Left lung (tissue), 4 donors: ENCODE measurements at regions not wholly inside any gene's neighbourhood (a gene's known extent, or its start where the extent isn't known, plus 50 kb on each side); places are given as distances from the start of the nearest gene placed in this dataset.
A peak's percentile ranks its signal among the peaks of the same experiment; 100 is the strongest.

Experiments
- ATAC-seq: fragments of 200-7000 bp; cut with Tn5 transposase; one replicate; pipeline ENCODE4 v1.9.1; 2020; ENCODE audit warnings: moderate library complexity
- DNase-seq, 4 donors: peaks; one replicate each; pipeline ENCODE4 v3.0.0-alpha.2; 2013 to 2020
- H3K27ac ChIP-seq, 2 donors: fragments of 200-600 bp; sonication (generic) in 1 of 2; one replicate each; pipeline versions ENCODE4 v1.5.0 to v1.8.0; 2020 to 2021
- H3K27me3 ChIP-seq, 2 donors: fragments of 200-600 bp; sonication (generic) in 1 of 2; one replicate each; pipeline versions ENCODE4 v1.5.0 to v1.8.0; 2020 to 2021
- H3K36me3 ChIP-seq, 2 donors: fragments of 200-600 bp; sonication (generic) in 1 of 2; one replicate each; pipeline versions ENCODE4 v1.5.0 to v1.8.0; 2020 to 2021
- H3K4me1 ChIP-seq, 2 donors: fragments of 200-600 bp; one replicate each; pipeline ENCODE4 v1.8.0; 2021
- H3K4me3 ChIP-seq, 2 donors: fragments of 200-600 bp; sonication (generic) in 1 of 2; one replicate each; pipeline versions ENCODE4 v1.5.0 to v1.8.0; 2020 to 2021; ENCODE audit warnings: mild to moderate bottlenecking in 1 of 2
- H3K9me3 ChIP-seq, 2 donors: fragments of 200-600 bp; sonication (generic) in 1 of 2; one replicate each; pipeline versions ENCODE4 v1.5.0 to v1.8.0; 2020 to 2021
- intact Hi-C, 2 donors: fragments of 100-400 bp; cut with DNase I; formaldehyde crosslinking; loops; one replicate each; pipeline versions ENCODE4 v1.11.2 to v1.14.2; 2022
- TF ChIP-seq, protein P1 (sequence below), 2 donors: fragments of 200-600 bp; sonication (generic) in 1 of 2; IDR thresholded peaks; one replicate each; pipeline versions ENCODE4 v1.5.0 to v1.8.0; 2021; ENCODE audit warnings: antibody characterized with exemption in 2 of 2
- donor health status: DM: no; HTN: yes; CAD: no.
- donor health status: DM: no; HTN: no; CAD: no.

DNA sequence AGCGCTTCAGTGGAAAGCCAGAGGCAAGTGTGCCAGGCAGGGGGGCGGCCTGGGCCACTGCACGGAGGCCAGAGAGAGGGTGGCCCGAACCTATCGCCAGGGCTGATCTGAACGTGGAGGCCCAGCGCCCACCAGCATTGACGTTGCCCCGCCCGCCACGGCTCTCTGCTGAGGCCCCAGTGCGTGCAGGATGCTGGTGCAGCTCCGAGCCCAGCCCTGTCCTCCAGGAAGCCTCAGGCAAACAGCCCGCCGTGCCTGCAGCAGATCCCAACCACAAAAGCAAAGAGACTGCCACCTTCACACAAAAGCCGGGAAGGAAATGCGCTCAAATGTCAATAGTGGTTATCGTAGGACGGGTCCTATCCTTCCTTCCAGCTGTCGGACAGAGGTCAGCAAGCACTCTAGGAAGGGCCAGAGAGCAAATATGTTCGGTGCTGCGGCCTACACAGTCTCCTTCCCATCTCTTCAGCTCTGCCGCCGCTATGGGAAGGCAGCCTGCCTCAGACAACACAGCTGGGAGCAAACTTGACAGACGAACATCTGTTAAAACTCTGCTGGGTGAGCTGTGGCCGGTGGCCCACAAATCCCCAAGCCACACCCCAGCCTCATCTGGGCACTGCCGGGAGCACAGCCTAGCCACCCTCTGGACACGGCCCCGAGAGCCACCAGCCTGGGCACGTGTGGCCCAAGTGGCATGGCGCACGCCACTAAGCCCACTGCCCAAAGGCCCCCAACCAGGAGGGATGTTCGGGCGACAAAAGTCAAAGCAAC is 146.2 kb downstream of the CRYBB2 start:
- ATAC-seq (no peak), DNase-seq (peak in 1 of 4 donors; percentile 82)
- H3K36me3 ChIP-seq = peaks cover 0 to 15% of the 10 kb centered on the region in 2 donors
- TF ChIP-seq, protein P1, sequence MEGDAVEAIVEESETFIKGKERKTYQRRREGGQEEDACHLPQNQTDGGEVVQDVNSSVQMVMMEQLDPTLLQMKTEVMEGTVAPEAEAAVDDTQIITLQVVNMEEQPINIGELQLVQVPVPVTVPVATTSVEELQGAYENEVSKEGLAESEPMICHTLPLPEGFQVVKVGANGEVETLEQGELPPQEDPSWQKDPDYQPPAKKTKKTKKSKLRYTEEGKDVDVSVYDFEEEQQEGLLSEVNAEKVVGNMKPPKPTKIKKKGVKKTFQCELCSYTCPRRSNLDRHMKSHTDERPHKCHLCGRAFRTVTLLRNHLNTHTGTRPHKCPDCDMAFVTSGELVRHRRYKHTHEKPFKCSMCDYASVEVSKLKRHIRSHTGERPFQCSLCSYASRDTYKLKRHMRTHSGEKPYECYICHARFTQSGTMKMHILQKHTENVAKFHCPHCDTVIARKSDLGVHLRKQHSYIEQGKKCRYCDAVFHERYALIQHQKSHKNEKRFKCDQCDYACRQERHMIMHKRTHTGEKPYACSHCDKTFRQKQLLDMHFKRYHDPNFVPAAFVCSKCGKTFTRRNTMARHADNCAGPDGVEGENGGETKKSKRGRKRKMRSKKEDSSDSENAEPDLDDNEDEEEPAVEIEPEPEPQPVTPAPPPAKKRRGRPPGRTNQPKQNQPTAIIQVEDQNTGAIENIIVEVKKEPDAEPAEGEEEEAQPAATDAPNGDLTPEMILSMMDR (IDR thresholded peaks at IDR 0.05) = no peak
- H3K4me3 ChIP-seq = no peak overlapping the region
- H3K4me1 ChIP-seq = peaks cover 0 to 31% of the 10 kb centered on the region in 2 donors
- H3K9me3 ChIP-seq = no peaks in the 10 kb centered on the region
- intact Hi-C loops = no loop called here
- no peaks in the 10 kb centered on the region for H3K27me3 ChIP-seq
- peak overlapping the region in 1 of 2 donors; percentile 8 for H3K27ac ChIP-seq

DNA sequence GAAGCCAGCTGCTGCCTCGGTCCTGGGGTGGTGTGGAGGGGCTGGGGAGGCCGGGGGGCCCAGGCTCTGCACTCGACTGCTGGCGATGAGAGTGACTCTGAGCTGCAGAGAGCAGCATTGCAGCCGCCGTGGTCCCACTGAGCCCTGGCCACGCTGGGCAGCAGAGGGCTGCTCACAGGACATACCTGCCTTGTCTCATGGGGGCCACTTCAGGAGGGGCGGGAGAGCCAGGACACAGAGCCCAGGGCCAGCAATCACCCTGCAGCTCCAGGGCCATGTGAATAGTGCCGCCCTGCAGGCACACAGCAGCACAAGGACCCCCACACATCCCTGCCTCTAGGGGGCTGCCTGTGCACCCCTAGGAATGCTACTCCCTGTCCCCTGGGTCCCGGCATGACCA is 147.0 kb downstream of the CRYBB2 start:
- DNase-seq (peak in 1 of 4 donors; percentile 73), ATAC-seq (no peak)
- Histone ChIP-seq H3K4me1 (peaks cover 0 to 31% of the 10 kb centered on the region in 2 donors), H3K27me3 (no peaks in the 10 kb centered on the region), H3K36me3 (peaks cover 0 to 16% of the 10 kb centered on the region in 2 donors), H3K27ac (no peak overlapping the region), H3K4me3 (no peak overlapping the region), H3K9me3 (no peaks in the 10 kb centered on the region)
- intact Hi-C loops = no loop called here
- TF ChIP-seq, protein P1 (IDR thresholded peaks at IDR 0.05) = no peak

DNA sequence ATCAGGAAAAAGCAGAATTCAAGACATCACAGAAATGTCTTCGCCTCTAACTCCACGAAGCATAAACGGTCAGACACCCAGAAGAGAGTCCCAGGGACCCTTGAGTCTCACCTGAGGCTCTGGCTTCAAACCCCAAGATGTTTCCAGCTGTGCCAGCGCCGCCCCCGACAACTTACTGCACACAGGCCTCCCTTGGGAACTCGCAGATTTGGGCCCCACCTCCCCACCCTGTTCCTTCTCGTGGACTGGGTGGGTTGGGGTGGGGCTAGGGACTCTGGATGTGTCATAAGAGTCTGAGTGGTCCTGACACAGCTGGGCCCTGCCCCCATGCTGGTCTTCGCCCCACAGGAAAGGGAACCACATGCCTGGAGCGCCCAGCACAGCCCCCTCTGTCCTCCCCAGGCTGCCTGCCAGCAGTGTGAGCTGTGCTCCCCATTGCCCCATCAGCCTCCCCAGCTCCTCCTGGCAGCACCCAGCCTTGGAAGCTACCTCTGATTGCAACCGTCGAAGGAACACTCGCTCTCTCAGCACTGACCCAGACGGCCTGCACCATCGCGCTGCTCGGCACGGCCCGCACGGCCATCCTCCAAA is 147.5 kb downstream of the CRYBB2 start:
- peak in 1 of 4 donors; percentile 78 for DNase-seq
- Histone ChIP-seq H3K27ac (no peak overlapping the region), H3K36me3 (peaks cover 0 to 22% of the 10 kb centered on the region in 2 donors), H3K9me3 (no peaks in the 10 kb centered on the region), H3K4me1 (peaks cover 0 to 31% of the 10 kb centered on the region in 2 donors), H3K27me3 (no peaks in the 10 kb centered on the region), H3K4me3 (no peak overlapping the region)
- no peak for ATAC-seq
- TF ChIP-seq, protein P1 (IDR thresholded peaks at IDR 0.05) = no peak
- intact Hi-C loops = no loop called here

DNA sequence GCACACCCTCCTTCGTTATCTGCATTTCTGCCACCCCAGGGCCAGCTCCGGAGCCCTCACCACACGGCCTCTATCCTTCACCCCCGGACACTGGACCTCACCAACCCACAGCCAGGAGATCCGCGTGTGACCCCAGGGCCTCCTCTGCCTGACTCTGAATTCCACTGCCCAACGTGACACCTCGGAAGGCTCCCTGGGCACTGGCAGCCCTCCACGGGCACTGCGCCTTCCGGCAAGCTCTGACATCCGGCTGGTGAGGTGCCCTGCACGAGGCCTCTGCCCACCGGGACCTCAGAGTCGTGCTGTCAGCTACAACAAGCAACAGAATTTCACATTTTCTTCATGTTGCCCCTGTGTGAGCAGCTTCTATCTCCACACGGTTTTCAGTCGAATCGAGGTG is 148.3 kb downstream of the CRYBB2 start:
- TF ChIP-seq, protein P1 (IDR thresholded peaks at IDR 0.05) = no peak
- ATAC-seq = no peak

DNA sequence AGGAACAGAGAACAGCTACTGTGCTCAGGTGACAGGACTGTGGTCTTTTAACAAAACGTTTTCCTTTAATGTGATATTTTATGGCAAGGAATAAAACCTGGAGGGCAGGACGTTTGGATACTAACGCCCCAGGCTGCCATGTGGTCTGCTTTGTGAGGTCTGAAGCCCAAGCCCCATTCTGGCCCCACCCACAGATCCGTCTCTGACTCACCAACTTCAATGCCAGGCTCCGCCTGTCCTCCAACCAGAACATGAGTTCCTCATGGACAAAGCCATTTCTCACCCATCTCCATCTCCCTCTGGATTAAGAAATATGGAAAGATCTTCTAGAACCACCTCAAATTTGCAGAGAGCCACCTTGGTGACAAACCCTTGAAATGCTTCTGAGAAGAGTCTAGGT is 148.8 kb downstream of the CRYBB2 start:
- peak; percentile 42 for ATAC-seq
- Histone ChIP-seq H3K4me1 (peaks cover 0 to 24% of the 10 kb centered on the region in 2 donors), H3K4me3 (no peak overlapping the region), H3K36me3 (peaks cover 0 to 35% of the 10 kb centered on the region in 2 donors), H3K27me3 (no peaks in the 10 kb centered on the region), H3K9me3 (no peaks in the 10 kb centered on the region), H3K27ac (no peak overlapping the region)
- DNase-seq = peak in 1 of 4 donors; percentile 69
- TF ChIP-seq, protein P1 (IDR thresholded peaks at IDR 0.05) = no peak
- intact Hi-C loops = no loop called here

More for the DNA sequence above, 148.3 kb downstream of the CRYBB2 start:
- H3K4me3 ChIP-seq = no peak overlapping the region
- intact Hi-C loops = no loop called here
- peaks cover 0 to 29% of the 10 kb centered on the region in 2 donors for H3K36me3 ChIP-seq
- H3K9me3 ChIP-seq = no peaks in the 10 kb centered on the region
- H3K27ac ChIP-seq = no peak overlapping the region
- H3K4me1 ChIP-seq = peaks cover 0 to 24% of the 10 kb centered on the region in 2 donors
- DNase-seq = peak in 1 of 4 donors; percentile 66
- H3K27me3 ChIP-seq = no peaks in the 10 kb centered on the region
